ENCODE measurements at regions not wholly inside any gene's neighbourhood (a gene's known extent, or its start where the extent isn't known, plus 50 kb on each side); places are given as distances from the start of the nearest gene placed in this dataset.
"Not testable (repeated sequence)": the region's sequence is repeated elsewhere in the genome, so short reads cannot be mapped to it uniquely, and the experiment has no call there.

DNA sequence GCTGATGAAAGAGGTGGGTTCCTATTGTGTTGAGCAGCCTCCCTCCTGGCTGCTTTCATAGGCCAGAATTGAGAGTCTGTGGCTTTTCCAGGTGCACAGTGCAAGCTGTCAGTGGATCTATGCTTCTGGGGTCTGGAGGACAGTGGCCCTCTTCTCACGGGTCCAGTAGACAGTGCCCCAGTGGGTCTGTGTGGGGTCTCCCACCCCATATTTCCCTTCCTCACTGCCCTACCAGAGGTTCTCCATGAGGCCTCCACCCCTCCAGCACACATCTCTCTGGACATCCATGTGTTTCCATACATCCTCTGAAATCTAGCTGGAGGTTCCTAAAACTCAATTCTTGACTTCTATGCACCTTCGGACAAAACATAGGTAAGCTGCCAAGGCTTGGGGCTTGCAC is 201.2 kb downstream of the FAM43A start:
- Mint-ChIP-seq H3K4me3 (no peak overlapping the region), H3K36me3 (peaks cover 9 to 12% (median 11%) of the 10 kb centered on the region in 3 donors), H3K27ac (no peak overlapping the region), H3K9me3 (peaks cover 3 to 17% (median 9%) of the 10 kb centered on the region in 6 donors), H3K27me3 (ENCODE audit: low read depth in 3 of 3) (peaks cover 0 to 11% (median 0%) of the 10 kb centered on the region in 3 donors), H3K4me1 (no peaks in the 10 kb centered on the region)
- DNase-seq, result no peak

- Mint-ChIP-seq H3K36me3 (peaks cover 8 to 12% (median 11%) of the 10 kb centered on the region in 3 donors), H3K27me3 (ENCODE audit: low read depth in 3 of 3) (peaks cover 0 to 11% (median 0%) of the 10 kb centered on the region in 3 donors), H3K9me3 (peaks cover 3 to 17% (median 9%) of the 10 kb centered on the region in 6 donors)
- H3K4me3 Mint-ChIP-seq, H3K4me1 Mint-ChIP-seq, H3K27ac Mint-ChIP-seq, DNase-seq: not testable (repeated sequence)
Observed at GRCh38 chr3:194888062-194888461, 202.4 kb downstream of the FAM43A start.

GRCh38 chr3:194888916-194889315 is 203.2 kb downstream of the FAM43A start:
- Mint-ChIP-seq H3K27ac (no peak overlapping the region), H3K9me3 (peaks cover under 1 to 9% (median 6%) of the 10 kb centered on the region in 6 donors), H3K36me3 (peaks cover 5 to 7% (median 6%) of the 10 kb centered on the region in 3 donors), H3K27me3 (ENCODE audit: low read depth in 3 of 3) (peaks cover 0 to 8% (median 0%) of the 10 kb centered on the region in 3 donors), H3K4me3 (no peak overlapping the region), H3K4me1 (no peaks in the 10 kb centered on the region)
- no peak for DNase-seq

- Mint-ChIP-seq H3K4me3 (no peak overlapping the region), H3K36me3 (peaks cover 4 to 9% (median 5%) of the 10 kb centered on the region in 3 donors), H3K9me3 (peaks cover 0 to 12% (median 6%) of the 10 kb centered on the region in 6 donors), H3K27ac (no peak overlapping the region), H3K4me1 (no peaks in the 10 kb centered on the region), H3K27me3 (ENCODE audit: low read depth in 3 of 3) (peaks cover 0 to 4% (median 0%) of the 10 kb centered on the region in 3 donors)
- DNase-seq, result no peak
Observed at GRCh38 chr3:194890091-194890490, 204.4 kb downstream of the FAM43A start.

GRCh38 chr3:194893121-194893987 is 207.7 kb downstream of the FAM43A start:
- H3K9me3 Mint-ChIP-seq, result peaks cover 0 to 6% (median 4%) of the 10 kb centered on the region in 6 donors
- H3K27ac Mint-ChIP-seq, result no peak overlapping the region
- peaks cover 0 to 5% (median 0%) of the 10 kb centered on the region in 3 donors for H3K36me3 Mint-ChIP-seq
- H3K4me1 Mint-ChIP-seq, result no peaks in the 10 kb centered on the region
- no peak for DNase-seq
- H3K27me3 Mint-ChIP-seq (ENCODE audit: low read depth in 3 of 3), result peaks cover 0 to 12% (median 2%) of the 10 kb centered on the region in 3 donors
- no peak overlapping the region for H3K4me3 Mint-ChIP-seq

DNA sequence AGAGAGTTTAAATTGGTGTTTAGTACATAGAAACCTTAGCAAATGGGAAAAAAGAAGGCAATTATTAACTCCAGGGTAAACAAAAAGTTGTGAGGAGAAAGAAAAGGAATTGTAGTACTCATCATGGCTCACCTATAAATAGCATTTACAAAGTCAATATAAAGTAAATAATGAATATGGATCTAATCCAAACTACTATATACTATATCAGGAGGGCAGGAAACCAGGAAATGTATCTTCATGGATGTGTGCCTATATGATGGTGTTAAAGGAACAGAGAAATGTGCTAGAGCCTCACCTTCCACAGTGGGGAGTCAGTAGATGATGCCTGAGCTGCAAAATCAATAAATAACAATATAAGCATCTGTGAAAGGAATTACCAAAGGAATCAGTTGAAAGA is 208.9 kb downstream of the FAM43A start:
- peaks cover 2 to 17% (median 8%) of the 10 kb centered on the region in 6 donors for H3K9me3 Mint-ChIP-seq
- H3K27ac Mint-ChIP-seq, result no peak overlapping the region

GRCh38 chr3:194900854-194901522 is 215.3 kb downstream of the FAM43A start:
- H3K4me3 Mint-ChIP-seq, result no peak overlapping the region
- no peak for DNase-seq
- H3K27me3 Mint-ChIP-seq (ENCODE audit: low read depth in 3 of 3), result peaks cover 1 to 24% (median 12%) of the 10 kb centered on the region in 3 donors
- peaks cover 6 to 36% (median 10%) of the 10 kb centered on the region in 6 donors for H3K9me3 Mint-ChIP-seq
- H3K36me3 Mint-ChIP-seq, result peaks cover 0 to 4% (median 0%) of the 10 kb centered on the region in 3 donors
- H3K4me1 Mint-ChIP-seq, result peaks cover 4 to 5% of the 10 kb centered on the region in 2 donors
- no peak overlapping the region for H3K27ac Mint-ChIP-seq

More for the DNA sequence above, 208.9 kb downstream of the FAM43A start:
- Mint-ChIP-seq H3K27me3 (ENCODE audit: low read depth in 3 of 3) (peaks cover 0 to 17% (median 7%) of the 10 kb centered on the region in 3 donors), H3K4me3 (no peak overlapping the region), H3K4me1 (no peaks in the 10 kb centered on the region), H3K36me3 (peaks cover 0 to 5% (median 3%) of the 10 kb centered on the region in 3 donors)
- DNase-seq, result no peak

DNA sequence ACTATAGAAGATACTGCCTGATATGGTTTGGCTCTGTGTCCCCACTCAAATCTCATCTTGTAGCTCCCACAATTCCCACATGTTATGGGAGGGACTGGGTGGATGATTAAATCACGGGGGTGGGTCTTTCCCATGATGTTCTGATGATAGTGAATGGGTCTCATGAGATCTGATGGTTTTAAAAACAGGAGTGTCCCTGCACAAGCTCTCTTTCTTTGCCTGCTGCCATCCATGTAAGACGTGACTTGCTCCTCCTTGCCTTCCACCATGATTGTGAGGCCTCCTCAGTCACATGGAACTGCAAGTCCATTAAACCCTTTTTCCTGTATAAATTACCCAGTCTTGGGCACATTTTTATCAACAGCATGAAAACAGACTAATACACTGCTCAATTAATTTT is 217.8 kb downstream of the FAM43A start:
- not testable (repeated sequence) for H3K4me3 Mint-ChIP-seq, H3K4me1 Mint-ChIP-seq, DNase-seq, H3K36me3 Mint-ChIP-seq
- Mint-ChIP-seq H3K27me3 (ENCODE audit: low read depth in 3 of 3) (peaks cover 1 to 16% (median 9%) of the 10 kb centered on the region in 3 donors), H3K9me3 (peaks cover 4 to 36% (median 10%) of the 10 kb centered on the region in 6 donors), H3K27ac (peak overlapping the region in 1 of 6 donors; percentile 19)

DNA sequence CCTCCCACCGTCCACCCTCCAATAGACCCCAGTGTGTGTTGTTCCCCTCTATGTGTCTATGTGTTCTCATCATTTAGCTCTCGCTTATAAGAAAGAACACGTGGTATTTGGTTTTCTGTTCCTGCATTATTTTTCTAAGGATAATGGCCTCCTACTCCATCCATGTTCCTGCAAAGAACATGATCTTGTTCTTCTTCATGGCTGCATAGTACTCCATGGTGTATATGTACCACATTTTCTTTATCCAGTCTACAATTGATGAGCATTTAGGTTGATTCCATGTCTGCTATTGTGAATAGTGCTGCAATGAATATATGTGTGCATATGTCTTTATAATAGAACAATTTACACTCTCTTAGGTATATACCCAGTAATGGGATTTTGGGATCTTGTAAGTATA is 219.3 kb downstream of the FAM43A start:
- DNase-seq, H3K27ac Mint-ChIP-seq, H3K4me1 Mint-ChIP-seq, H3K4me3 Mint-ChIP-seq, H3K36me3 Mint-ChIP-seq: not testable (repeated sequence)
- Mint-ChIP-seq H3K27me3 (ENCODE audit: low read depth in 3 of 3) (peaks cover 1 to 11% (median 5%) of the 10 kb centered on the region in 3 donors), H3K9me3 (peaks cover under 1 to 20% (median 4%) of the 10 kb centered on the region in 6 donors)

DNA sequence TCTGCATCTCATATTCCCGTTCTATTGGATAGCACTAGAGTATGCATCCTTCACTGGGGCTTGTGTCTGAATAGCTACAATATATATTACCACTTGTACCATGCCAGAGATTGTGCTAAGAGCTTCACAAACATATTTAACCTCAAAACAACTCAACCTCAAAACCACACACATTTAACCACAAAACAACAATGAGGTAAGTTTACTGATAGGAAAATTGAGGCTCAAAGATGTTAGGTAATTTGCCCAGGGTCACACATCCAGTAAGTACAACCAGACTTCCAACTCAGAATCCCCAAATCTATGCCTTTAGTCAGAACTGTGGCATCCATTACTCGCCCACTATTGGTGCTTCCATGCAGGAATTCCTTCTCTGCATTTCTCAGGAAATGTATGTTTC is 220.0 kb downstream of the FAM43A start:
- Mint-ChIP-seq H3K9me3 (peaks cover 0 to 13% (median 0%) of the 10 kb centered on the region in 6 donors), H3K27me3 (ENCODE audit: low read depth in 3 of 3) (peaks cover 1 to 11% (median 5%) of the 10 kb centered on the region in 3 donors), H3K4me3 (no peak overlapping the region)

DNA sequence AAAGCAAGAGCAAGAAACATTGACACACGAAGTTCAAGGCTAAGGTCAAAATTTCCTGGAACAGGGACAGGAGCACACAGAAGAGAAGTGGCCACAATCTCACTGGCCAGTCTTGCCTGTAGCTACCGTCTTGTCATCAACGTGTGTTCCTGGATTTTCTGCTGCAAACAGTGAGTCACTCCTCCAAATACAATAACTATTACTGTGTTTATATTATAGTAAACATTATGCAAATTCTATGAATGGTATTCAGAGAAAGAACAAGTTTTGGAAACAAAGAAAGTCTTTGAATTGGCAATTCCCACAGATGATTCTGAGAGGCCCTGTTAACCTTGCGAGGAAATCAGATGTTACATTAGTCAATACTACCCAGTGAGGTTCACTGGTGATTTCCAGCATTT is 220.5 kb downstream of the FAM43A start:
- no peak overlapping the region for H3K4me3 Mint-ChIP-seq

More for the DNA sequence above, 220.0 kb downstream of the FAM43A start:
- no peak for DNase-seq
- Mint-ChIP-seq H3K4me1 (peaks cover 4 to 5% of the 10 kb centered on the region in 2 donors), H3K36me3 (no peaks in the 10 kb centered on the region), H3K27ac (no peak overlapping the region)

DNA sequence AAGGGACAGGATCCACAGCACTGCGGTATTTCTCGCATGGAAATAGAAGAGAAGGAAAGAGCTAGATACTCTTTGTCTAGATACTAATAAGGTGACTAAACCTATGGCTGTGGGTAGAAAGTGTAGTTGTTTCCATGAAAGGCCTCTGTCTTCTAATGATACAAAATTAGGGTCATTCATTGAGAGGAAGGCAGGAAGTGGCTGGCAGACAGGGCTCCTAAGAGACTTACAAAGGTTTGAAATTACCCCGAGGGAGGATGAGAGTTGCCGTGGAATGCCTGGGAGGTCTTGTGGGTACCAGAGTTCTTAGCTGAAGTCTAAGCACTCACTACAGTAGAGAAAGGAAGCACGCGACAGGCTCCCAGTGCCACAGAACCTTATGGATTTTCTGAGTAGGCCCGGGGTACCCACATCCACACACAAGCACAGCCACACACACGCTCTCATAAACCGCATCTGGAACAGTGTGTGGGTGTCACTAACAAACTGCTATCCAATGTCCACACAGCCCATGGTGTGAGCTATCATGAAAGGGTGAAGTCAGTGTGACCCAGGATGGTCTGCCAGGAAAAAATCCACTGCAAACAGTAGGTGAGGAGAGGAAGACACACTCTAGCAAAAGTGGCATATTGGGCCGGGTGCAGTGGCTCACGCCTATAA is 221.4 kb downstream of the FAM43A start:
- H3K9me3 Mint-ChIP-seq, result peaks cover 0 to 10% (median 0%) of the 10 kb centered on the region in 6 donors
- H3K27ac Mint-ChIP-seq, result no peak overlapping the region
- H3K27me3 Mint-ChIP-seq (ENCODE audit: low read depth in 3 of 3), result peaks cover 0 to 8% (median 5%) of the 10 kb centered on the region in 3 donors
- no peak for DNase-seq
- no peaks in the 10 kb centered on the region for H3K36me3 Mint-ChIP-seq
- H3K4me1 Mint-ChIP-seq, result peaks cover 0 to 2% of the 10 kb centered on the region in 2 donors
- no peak overlapping the region for H3K4me3 Mint-ChIP-seq

More for the DNA sequence above, 220.5 kb downstream of the FAM43A start:
- no peaks in the 10 kb centered on the region for H3K36me3 Mint-ChIP-seq
- peaks cover 0 to 10% (median 0%) of the 10 kb centered on the region in 6 donors for H3K9me3 Mint-ChIP-seq
- peaks cover 1 to 11% (median 5%) of the 10 kb centered on the region in 3 donors for H3K27me3 Mint-ChIP-seq (ENCODE audit: low read depth in 3 of 3)
- no peak overlapping the region for H3K27ac Mint-ChIP-seq
- DNase-seq, result no peak
- peaks cover 3 to 4% of the 10 kb centered on the region in 2 donors for H3K4me1 Mint-ChIP-seq

- Mint-ChIP-seq H3K9me3 (peaks cover 0 to 10% (median 0%) of the 10 kb centered on the region in 6 donors), H3K36me3 (no peaks in the 10 kb centered on the region), H3K27ac (no peak overlapping the region), H3K4me1 (peaks cover 0 to 2% of the 10 kb centered on the region in 2 donors), H3K4me3 (no peak overlapping the region), H3K27me3 (ENCODE audit: low read depth in 3 of 3) (peaks cover 2 to 8% (median 5%) of the 10 kb centered on the region in 3 donors)
- DNase-seq, result no peak
Observed at GRCh38 chr3:194907811-194908210, 222.1 kb downstream of the FAM43A start.
